A172 (cell line): ENCODE measurements at regions not wholly inside any gene's neighbourhood (a gene's known extent, or its start where the extent isn't known, plus 50 kb on each side); places are given as distances from the start of the nearest gene placed in this dataset.

Source experiments
- DNase-seq: peaks from one replicate; pipeline ENCODE4 v3.0.0-alpha.2; 2015; ENCODE audit warnings: low spot score

- DNase-seq: no peak
Observed at GRCh38 chr1:14302025-14302424, 296.5 kb upstream of the KAZN start.

GRCh38 chr1:14303011-14303410, 295.5 kb upstream of the KAZN start:
- DNase-seq: no peak

- no peak for DNase-seq
Observed at GRCh38 chr1:14304381-14304865, 294.1 kb upstream of the KAZN start.

GRCh38 chr1:14308460-14308859, 290.0 kb upstream of the KAZN start:
- DNase-seq: no peak

- no peak for DNase-seq
Observed at GRCh38 chr1:14309984-14310383, 288.5 kb upstream of the KAZN start.

- DNase-seq: no peak
Observed at GRCh38 chr1:14310476-14310875, 288.0 kb upstream of the KAZN start.

- DNase-seq: no peak
Observed at GRCh38 chr1:14313731-14314431, 284.6 kb upstream of the KAZN start.

GRCh38 chr1:14318830-14319229, 279.7 kb upstream of the KAZN start:
- DNase-seq: no peak

GRCh38 chr1:14320518-14320917, 278.0 kb upstream of the KAZN start:
- DNase-seq: peak; percentile 76

GRCh38 chr1:14320986-14321385, 277.5 kb upstream of the KAZN start:
- no peak for DNase-seq

GRCh38 chr1:14321422-14321821, 277.1 kb upstream of the KAZN start:
- no peak for DNase-seq

- no peak for DNase-seq
Observed at GRCh38 chr1:14323568-14324247, 274.8 kb upstream of the KAZN start.

- no peak for DNase-seq
Observed at GRCh38 chr1:14324248-14324630, 274.2 kb upstream of the KAZN start.

- DNase-seq: no peak
Observed at GRCh38 chr1:14326857-14327256, 271.6 kb upstream of the KAZN start.

GRCh38 chr1:14328685-14329084, 269.8 kb upstream of the KAZN start:
- DNase-seq: no peak

GRCh38 chr1:14332158-14332557, 266.3 kb upstream of the KAZN start:
- no peak for DNase-seq

GRCh38 chr1:14334336-14335176, 263.9 kb upstream of the KAZN start:
- peak; percentile 22 for DNase-seq

- DNase-seq: no peak
Observed at GRCh38 chr1:14338509-14338908, 260.0 kb upstream of the KAZN start.

- no peak for DNase-seq
Observed at GRCh38 chr1:14339288-14339687, 259.2 kb upstream of the KAZN start.

GRCh38 chr1:14340002-14340785, 258.3 kb upstream of the KAZN start:
- no peak for DNase-seq

- DNase-seq: no peak
Observed at GRCh38 chr1:14341147-14341546, 257.3 kb upstream of the KAZN start.
